Stimulated activated CD8-positive, alpha-beta memory T cell treated with anti-CD3 and anti-CD28 coated beads, Interleukin-4, amount 100 ng/mL, for 48 hours (primary cell): ENCODE measurements at regions not wholly inside any gene's neighbourhood (a gene's known extent, or its start where the extent isn't known, plus 50 kb on each side); places are given as distances from the start of the nearest gene placed in this dataset.
A peak's percentile ranks its signal among the peaks of the same experiment; 100 is the strongest.

Source experiments
- DNase-seq: peaks from one replicate; pipeline ENCODE4 v3.0.0-alpha.2; 2020

DNA sequence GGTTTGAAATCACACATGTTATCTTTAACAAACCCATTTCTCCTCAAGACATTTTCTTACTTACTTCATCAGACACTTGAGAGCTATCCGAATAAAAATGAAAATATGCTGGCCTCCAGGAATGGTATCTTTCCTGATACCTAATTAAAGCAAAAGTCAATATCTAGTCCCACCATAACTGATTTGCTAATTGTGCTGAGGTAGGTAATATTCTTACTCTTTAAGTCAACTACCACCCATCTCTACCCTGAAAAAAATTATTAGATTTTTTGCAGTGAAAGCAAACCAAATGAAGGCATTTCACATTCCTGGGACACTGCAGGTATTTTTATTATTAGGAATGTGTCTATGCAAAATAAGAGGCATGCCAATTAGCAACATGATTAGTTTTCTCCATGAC, 175.8 kb downstream of the QDPR start:
- no peak for DNase-seq

- DNase-seq = no peak
These were observed 176.5 kb downstream of the QDPR start for GRCh38 chr4:17335371-17335770.

- no peak for DNase-seq
These were observed 179.4 kb downstream of the QDPR start for GRCh38 chr4:17332478-17332877.

- no peak for DNase-seq
These were observed 182.8 kb downstream of the QDPR start for GRCh38 chr4:17329046-17329445.

- DNase-seq = no peak
These were observed 183.6 kb downstream of the QDPR start for GRCh38 chr4:17328141-17328815.

- no peak for DNase-seq
These were observed 184.3 kb downstream of the QDPR start for GRCh38 chr4:17327591-17327990.

DNA sequence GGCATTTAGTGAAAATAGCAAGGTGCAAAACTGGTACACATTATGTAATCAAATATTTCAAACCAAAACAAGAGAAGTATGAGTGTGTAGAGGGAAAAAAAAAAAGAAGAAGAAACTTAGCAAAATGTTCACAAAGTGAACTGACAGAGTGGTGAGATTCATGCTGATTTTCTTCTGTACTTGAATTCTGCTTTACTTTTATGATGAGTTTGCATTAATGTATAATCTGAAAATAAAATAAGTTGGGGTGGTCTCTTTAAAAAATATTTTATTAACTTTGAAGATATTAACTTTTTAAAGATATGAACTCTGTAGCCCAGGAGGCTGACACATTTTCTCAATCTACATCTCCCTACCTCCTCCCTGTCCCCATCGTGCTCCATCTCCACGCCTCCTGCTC, 185.1 kb downstream of the QDPR start:
- no peak for DNase-seq

- DNase-seq = no peak
These were observed 186.8 kb downstream of the QDPR start for GRCh38 chr4:17325098-17325497.

DNA sequence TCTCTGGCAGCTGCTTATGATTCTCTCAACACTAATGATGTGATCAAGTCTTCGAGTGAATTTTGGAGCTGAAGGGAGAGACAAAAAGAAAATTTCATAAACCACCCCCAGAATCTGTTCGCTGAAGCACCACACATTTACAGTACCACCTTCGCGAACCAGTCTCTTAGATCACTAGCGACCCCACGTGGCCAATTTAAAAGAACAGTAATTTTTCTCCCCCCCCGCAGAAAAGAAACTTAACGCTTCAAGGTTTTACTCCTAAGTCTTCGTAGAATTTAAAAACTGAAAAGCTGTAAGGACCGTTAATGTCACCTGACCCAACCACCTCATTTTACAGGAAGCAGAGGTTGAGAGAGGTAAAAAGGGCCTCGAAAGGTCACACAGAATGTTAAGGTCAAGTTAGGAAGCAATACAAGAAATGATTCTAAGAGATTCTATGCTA, 187.5 kb downstream of the QDPR start:
- peak; percentile 68 for DNase-seq

GRCh38 chr4:17323554-17324385, 188.1 kb downstream of the QDPR start:
- DNase-seq = no peak

DNA sequence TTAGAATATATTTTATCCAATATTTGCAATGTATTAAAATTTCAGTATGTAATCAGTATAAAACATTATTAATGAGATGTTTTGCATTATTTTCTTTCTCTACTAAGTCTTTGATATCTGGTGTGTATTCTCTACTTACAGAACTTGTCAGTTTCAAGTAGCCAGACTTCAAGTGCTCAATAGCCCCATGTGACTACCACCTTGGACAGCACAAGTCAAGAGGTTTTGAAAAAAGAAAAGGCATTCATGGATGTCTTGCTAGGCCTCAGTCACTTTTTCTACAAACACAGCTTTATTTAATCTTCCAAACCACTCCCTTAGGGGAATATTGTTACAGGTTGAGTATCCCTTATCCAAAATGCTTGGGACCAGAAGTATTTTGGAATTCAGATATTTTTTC, 189.4 kb downstream of the QDPR start:
- no peak for DNase-seq

- DNase-seq = no peak
These were observed 191.8 kb downstream of the QDPR start for GRCh38 chr4:17320046-17320445.

GRCh38 chr4:17317526-17317925, 194.4 kb downstream of the QDPR start:
- no peak for DNase-seq

DNA sequence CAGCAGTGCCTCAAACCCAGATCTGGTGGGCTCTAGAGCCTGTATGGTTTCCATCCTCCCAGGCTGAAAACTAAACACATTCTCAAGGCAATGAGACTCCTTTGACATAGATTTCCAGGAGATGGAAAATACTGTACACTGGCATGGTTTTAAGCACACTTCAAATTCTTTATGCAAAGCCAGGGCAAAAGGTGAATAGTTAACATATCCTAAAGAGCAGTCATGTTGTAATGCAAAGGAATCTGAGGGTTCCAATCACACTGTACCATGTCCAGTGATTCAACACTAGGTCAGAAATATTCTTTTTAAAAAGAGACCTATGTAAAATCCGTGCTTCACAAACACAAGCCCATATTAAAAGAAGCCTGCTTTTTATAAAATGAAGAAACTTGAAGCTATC, 195.3 kb downstream of the QDPR start:
- DNase-seq = no peak

- no peak for DNase-seq
These were observed 196.4 kb downstream of the QDPR start for GRCh38 chr4:17315459-17315858.

GRCh38 chr4:17313194-17313593, 198.7 kb downstream of the QDPR start:
- no peak for DNase-seq

GRCh38 chr4:17310269-17310652, 201.6 kb downstream of the QDPR start:
- no peak for DNase-seq

GRCh38 chr4:17309567-17310268, 202.2 kb downstream of the QDPR start:
- no peak for DNase-seq

DNA sequence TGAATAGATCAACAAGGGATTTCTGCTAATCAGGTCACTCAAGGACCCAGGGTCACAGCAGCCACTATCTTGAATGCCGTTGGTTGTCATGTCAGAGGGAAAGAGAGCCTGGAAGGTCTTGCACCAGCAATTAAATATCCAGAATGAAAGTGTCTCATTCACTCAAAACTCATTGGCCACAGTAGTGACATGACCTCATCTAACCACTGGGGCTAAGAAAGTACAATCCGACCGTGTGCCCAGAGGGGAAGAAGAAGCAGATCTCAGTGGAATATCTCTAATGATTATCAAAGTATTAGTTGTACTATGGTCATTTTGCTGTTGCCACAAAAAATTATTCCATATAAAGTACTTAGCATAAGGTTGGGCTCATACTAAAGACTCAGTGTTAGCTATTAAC, 210.0 kb downstream of the QDPR start:
- no peak for DNase-seq

DNA sequence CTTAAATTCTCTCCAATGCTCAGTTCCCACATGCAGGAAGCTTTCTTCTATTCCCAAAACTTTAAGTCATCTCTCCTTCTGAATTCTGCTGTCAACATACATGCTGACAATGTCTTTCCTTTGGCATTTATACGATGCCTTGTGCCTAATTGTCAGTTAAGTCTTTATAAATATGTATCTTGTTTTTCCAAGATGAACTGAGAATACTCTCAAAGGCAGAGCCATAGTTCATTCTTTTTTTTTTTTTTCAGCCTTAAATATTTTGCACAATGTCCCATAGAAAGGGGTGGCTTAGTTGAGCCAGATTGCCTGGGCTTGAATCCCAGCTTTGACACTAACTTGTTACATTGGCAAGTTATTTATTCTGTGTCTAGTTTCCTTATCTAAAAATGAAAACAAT, 210.6 kb downstream of the QDPR start:
- DNase-seq = no peak

DNA sequence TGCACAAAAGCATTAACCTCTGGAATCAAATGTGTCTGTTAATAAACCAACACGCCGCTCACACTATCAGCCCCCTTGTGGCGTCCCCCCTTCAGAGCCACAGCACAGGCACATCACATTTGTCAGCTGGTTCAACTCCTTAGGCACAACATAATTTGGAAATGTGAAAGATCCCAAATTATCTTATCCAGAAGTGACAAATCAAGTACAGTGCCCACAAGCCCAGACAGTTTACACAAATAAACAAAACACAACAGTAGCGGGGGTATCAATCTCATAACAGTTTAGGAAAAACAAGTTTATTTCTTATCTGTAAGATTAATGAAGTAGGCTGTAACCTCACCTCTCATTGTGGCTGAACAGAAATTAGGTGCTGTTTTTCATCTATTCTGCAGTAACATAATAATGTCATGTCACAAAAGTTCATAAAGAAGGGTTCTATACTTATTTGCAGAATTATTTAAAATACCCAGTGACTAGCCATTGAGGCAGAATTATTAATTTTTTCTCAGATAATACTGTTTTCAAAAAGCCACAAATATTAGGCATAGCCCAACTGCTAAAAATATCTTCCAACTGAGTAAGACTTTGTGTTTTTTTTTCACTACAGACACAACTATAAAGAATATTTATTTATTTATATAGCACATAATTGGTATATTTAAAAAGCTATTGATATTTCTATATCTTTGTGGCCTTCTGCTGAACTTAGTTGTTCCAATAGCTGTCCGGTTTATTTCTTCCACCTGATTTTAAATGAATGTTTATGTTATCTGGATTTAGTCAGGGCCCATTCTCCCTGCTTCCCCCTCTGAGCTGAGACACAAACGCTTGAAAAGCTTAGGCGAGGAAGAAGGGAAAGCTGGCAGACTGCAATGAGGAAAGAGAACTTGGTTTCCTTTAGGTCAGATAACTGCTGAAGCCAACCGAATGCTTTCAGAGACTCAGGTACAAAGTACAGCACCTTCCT, 214.7 kb downstream of the QDPR start:
- no peak for DNase-seq

- no peak for DNase-seq
These were observed 218.0 kb downstream of the QDPR start for GRCh38 chr4:17293901-17294300.

DNA sequence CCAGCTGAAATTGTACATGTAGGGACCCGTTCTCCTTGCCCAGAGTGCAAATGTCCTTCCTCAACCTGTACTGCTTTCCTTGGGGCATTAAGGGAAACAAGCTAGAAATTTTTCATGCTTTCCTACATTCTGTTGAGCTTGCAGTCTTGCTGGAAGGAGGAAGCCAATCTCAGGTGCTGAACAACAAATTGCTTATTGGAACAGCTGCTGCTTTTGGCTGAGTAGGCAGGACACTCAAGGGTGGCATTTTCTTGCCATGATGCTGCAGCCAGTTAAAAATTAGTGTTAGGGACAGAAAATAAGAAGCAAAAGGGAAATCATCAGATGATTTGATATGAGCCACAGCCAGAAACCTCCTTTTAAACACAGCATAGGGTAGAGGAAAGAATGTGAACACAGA, 223.7 kb downstream of the QDPR start:
- no peak for DNase-seq
